ENCODE measurements at regions not wholly inside any gene's neighbourhood (a gene's known extent, or its start where the extent isn't known, plus 50 kb on each side); places are given as distances from the start of the nearest gene placed in this dataset.

DNA sequence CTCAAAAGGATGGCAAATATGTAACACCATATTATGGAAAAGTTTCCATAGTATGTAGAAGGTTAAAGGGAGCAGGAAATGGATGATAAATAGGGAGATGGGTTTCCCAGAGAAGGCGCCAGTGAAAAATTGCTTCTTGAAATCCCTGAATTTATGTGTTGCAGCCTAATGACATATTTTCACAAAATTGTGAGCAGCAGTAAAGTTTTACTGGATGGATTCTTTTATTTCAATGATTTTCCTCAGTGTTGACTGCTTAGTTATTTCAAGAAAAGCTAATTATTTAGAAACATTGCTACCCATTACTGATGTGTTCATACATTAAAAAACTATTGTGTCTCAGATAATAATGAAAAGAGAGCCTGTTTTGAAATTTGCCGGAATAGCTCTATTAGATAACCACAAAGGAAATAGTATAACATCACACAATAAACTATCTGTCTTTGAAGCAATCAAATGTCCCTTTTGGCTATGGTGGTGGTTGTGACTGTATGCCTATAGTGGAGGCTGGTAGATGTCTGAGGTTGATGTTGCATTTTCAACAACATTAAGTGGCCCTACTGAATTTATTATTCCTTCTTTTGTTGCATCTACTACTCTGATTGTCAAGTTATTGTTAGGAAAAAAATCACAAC lies 169.9 kb upstream of the HAND2 start:
- no peak for TF ChIP-seq EP300 (IDR thresholded peaks at IDR 0.05)
- TF ChIP-seq CTCF (IDR thresholded peaks at IDR 0.05): no peak
- TF ChIP-seq POLR2A (IDR thresholded peaks at IDR 0.05): no peak
